CD4-positive, alpha-beta T cell (primary cell): ENCODE measurements at regions not wholly inside any gene's neighbourhood (a gene's known extent, or its start where the extent isn't known, plus 50 kb on each side); places are given as distances from the start of the nearest gene placed in this dataset.

Experiments used
- ATAC-seq: fragments of 200-7000 bp; cut with Tn5 transposase; one replicate; pipeline ENCODE4 v1.10.0; 2022; ENCODE audit warnings: mild to moderate bottlenecking; ENCODE audit not compliant: poor library complexity
- CTCF ChIA-PET: fragments of 350-600 bp; sonication (Branson Sonifier 250); formaldehyde crosslinking; loops from one replicate; lab custom pipeline; 2021; ENCODE audit warnings: antibody characterized with exemption, inconsistent platforms; lab: Charles Lee
- POLR2A ChIA-PET: fragments of 350-600 bp; sonication (Branson Sonifier 250); formaldehyde crosslinking; loops from one replicate; lab custom pipeline; 2021; ENCODE audit warnings: antibody characterized with exemption, inconsistent platforms; lab: Charles Lee
- DNase-seq, 14 experiments: peaks; one replicate each; pipeline ENCODE4 v3.0.0-alpha.2; 2013 to 2020; ENCODE audit warnings: mixed read lengths in 2 of 14
- H3K27ac ChIP-seq, 2 donors: one replicate each; pipeline versions ENCODE4 v1.5.1 to v1.7.0; 2013; ENCODE audit warnings: low read length in 2 of 2, low read depth in 1 of 2, mild to moderate bottlenecking in 1 of 2
- H3K27me3 ChIP-seq, 2 experiments: 1 replicate in 1 of 2; 2 replicates in 1 of 2; pipeline versions ENCODE4 v1.6.1 to v1.7.0; 2013; ENCODE audit warnings: low read length in 2 of 2, control low read depth in 1 of 2, mild to moderate bottlenecking in 1 of 2, moderate library complexity in 1 of 2; ENCODE audit not compliant: insufficient read depth in 2 of 2, control insufficient read depth in 1 of 2
- H3K36me3 ChIP-seq: one replicate; pipeline ENCODE4 v1.6.1; 2013; ENCODE audit warnings: low read length, control low read depth; ENCODE audit not compliant: insufficient read depth
- H3K4me1 ChIP-seq: one replicate; pipeline ENCODE4 v1.6.1; 2013; ENCODE audit warnings: low read length, control low read depth; ENCODE audit not compliant: insufficient read depth
- H3K4me3 ChIP-seq: one replicate; pipeline ENCODE4 v1.5.1; 2013; ENCODE audit warnings: mild to moderate bottlenecking, low read length, moderate library complexity
- H3K9me3 ChIP-seq, 2 experiments: 1 replicate in 1 of 2; 2 replicates in 1 of 2; pipeline versions ENCODE4 v1.6.1 to v1.7.0; 2013; ENCODE audit warnings: low read length in 2 of 2, mild to moderate bottlenecking in 2 of 2, control low read depth in 1 of 2, moderate library complexity in 1 of 2; ENCODE audit not compliant: control insufficient read depth in 1 of 2, insufficient read depth in 1 of 2
- H3K27ac Mint-ChIP-seq: one replicate; pipeline ENCODE4 v1.8.0; 2020; ENCODE audit warnings: mixed read lengths
- H3K27me3 Mint-ChIP-seq: one replicate; pipeline ENCODE4 v1.8.0; 2021; ENCODE audit warnings: mixed read lengths
- H3K36me3 Mint-ChIP-seq: one replicate; pipeline ENCODE4 v1.8.0; 2021; ENCODE audit warnings: low read depth, mixed read lengths
- H3K4me1 Mint-ChIP-seq: one replicate; pipeline ENCODE4 v1.8.0; 2021; ENCODE audit warnings: low read depth, mixed read lengths
- H3K4me3 Mint-ChIP-seq: one replicate; pipeline ENCODE4 v1.8.0; 2020; ENCODE audit warnings: mild to moderate bottlenecking, mixed read lengths
- H3K9me3 Mint-ChIP-seq: one replicate; pipeline ENCODE4 v1.8.0; 2020; ENCODE audit warnings: mixed read lengths
- intact Hi-C, 2 experiments: fragments of 100-400 bp; cut with DNase I in 1 of 2; cut with micrococcal nuclease in 1 of 2; formaldehyde crosslinking; loops; one replicate each; pipeline versions ENCODE4 v1.15.1 to v1.9.0; 2023 to 2025; cut with DNase I, micrococcal nuclease
- TF ChIP-seq, protein P1 (sequence below): fragments of 200-600 bp; IDR thresholded peaks from one replicate; pipeline ENCODE4 v1.8.0; 2022; ENCODE audit warnings: antibody characterized with exemption, mild to moderate bottlenecking

GRCh38 chr3:110734524-110734923, 337.1 kb upstream of the NECTIN3 start:
- ChIA-PET POLR2A (no interaction called here), CTCF (no interaction called here)
- Mint-ChIP-seq H3K4me3 (no peak overlapping the region), H3K4me1 (no peaks in the 10 kb centered on the region), H3K9me3 (no peaks in the 10 kb centered on the region), H3K36me3 (no peaks in the 10 kb centered on the region), H3K27me3 (peaks cover 3% of the 10 kb centered on the region), H3K27ac (no peak overlapping the region)
- intact Hi-C loops: no loop called here
- Histone ChIP-seq H3K27me3 (no peaks in the 10 kb centered on the region), H3K4me3 (no peak overlapping the region), H3K9me3 (no peaks in the 10 kb centered on the region), H3K27ac (no peak overlapping the region), H3K36me3 (no peaks in the 10 kb centered on the region), H3K4me1 (no peaks in the 10 kb centered on the region)
- no peak for DNase-seq
- no peak for ATAC-seq
- TF ChIP-seq, protein P1, sequence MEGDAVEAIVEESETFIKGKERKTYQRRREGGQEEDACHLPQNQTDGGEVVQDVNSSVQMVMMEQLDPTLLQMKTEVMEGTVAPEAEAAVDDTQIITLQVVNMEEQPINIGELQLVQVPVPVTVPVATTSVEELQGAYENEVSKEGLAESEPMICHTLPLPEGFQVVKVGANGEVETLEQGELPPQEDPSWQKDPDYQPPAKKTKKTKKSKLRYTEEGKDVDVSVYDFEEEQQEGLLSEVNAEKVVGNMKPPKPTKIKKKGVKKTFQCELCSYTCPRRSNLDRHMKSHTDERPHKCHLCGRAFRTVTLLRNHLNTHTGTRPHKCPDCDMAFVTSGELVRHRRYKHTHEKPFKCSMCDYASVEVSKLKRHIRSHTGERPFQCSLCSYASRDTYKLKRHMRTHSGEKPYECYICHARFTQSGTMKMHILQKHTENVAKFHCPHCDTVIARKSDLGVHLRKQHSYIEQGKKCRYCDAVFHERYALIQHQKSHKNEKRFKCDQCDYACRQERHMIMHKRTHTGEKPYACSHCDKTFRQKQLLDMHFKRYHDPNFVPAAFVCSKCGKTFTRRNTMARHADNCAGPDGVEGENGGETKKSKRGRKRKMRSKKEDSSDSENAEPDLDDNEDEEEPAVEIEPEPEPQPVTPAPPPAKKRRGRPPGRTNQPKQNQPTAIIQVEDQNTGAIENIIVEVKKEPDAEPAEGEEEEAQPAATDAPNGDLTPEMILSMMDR: no peak

DNA sequence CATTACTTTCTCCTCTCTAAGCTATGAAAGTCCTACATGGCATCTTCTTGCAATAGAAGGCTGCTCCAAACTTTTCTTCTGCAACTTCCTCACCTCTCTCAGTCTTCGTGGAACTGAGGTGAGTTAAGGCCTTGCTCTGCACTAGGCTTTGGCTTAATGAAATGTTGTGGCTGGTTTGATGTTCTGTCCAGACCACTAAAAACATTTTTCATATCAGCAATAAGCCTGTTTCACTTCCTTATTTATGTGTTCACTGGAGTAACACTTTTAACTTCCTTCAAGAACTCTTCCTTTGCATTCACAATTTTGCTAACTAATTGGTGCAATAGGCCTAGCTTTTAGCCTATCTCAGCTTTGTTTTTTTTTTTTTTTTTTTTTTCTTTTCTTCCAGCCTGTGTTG, 335.3 kb upstream of the NECTIN3 start:
- no peaks in the 10 kb centered on the region for H3K9me3 Mint-ChIP-seq
- H3K4me1 ChIP-seq: no peaks in the 10 kb centered on the region
- H3K9me3 ChIP-seq: no peaks in the 10 kb centered on the region
- H3K4me3 ChIP-seq: no peak overlapping the region
- TF ChIP-seq, protein P1: no peak
- no peak overlapping the region for H3K27ac ChIP-seq
- peaks cover 11% of the 10 kb centered on the region for H3K27me3 Mint-ChIP-seq
- H3K4me1 Mint-ChIP-seq: no peaks in the 10 kb centered on the region
- DNase-seq: no peak
- CTCF ChIA-PET: interaction anchor here (0.7 kb wide), 1 partner anchor 183 kb away, joined by 3 read pairs; no protein-coding TSS in a partner anchor
- no peak overlapping the region for H3K27ac Mint-ChIP-seq
- H3K36me3 ChIP-seq: no peaks in the 10 kb centered on the region
- no peak overlapping the region for H3K4me3 Mint-ChIP-seq
- intact Hi-C loops: no loop called here
- H3K27me3 ChIP-seq: no peaks in the 10 kb centered on the region
- POLR2A ChIA-PET: no interaction called here
- H3K36me3 Mint-ChIP-seq: no peaks in the 10 kb centered on the region
- no peak for ATAC-seq

DNA sequence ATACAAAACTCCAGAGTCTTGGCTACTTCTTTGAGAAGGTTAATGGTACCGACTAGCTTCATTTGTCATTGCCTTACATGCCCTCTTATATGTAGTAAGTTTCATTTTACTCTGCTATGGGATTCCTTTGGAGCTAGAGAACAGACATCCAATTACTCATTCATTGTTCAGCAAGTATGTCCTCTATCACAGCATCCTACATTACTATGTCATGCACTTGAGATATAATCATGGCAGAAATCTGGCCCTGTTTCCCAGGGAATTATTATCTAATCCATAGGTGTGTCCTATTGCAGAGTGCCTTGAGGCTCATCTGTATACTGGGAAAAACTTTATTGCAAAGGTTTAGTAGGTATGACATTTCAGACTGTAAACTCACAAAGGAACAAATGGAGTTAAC, 333.1 kb upstream of the NECTIN3 start:
- H3K4me3 Mint-ChIP-seq: no peak overlapping the region
- H3K4me3 ChIP-seq: no peak overlapping the region
- no peaks in the 10 kb centered on the region for H3K4me1 Mint-ChIP-seq
- no peaks in the 10 kb centered on the region for H3K36me3 ChIP-seq
- no peaks in the 10 kb centered on the region for H3K27me3 ChIP-seq
- H3K9me3 ChIP-seq: no peaks in the 10 kb centered on the region
- H3K36me3 Mint-ChIP-seq: no peaks in the 10 kb centered on the region
- TF ChIP-seq, protein P1: no peak
- no peak overlapping the region for H3K27ac Mint-ChIP-seq
- H3K9me3 Mint-ChIP-seq: no peaks in the 10 kb centered on the region
- ChIA-PET POLR2A (interaction anchor here (1.0 kb wide), 1 partner anchor 9 kb away, joined by 3 read pairs; no protein-coding TSS in a partner anchor), CTCF (interaction anchor here (0.6 to 0.7 kb wide), 2 partner anchors 25 to 104 kb away, joined by 3 read pairs; no protein-coding TSS in a partner anchor)
- no peak for DNase-seq
- H3K27me3 Mint-ChIP-seq: peaks cover 11% of the 10 kb centered on the region
- no peaks in the 10 kb centered on the region for H3K4me1 ChIP-seq
- intact Hi-C loops: no loop called here
- ATAC-seq: no peak
- no peak overlapping the region for H3K27ac ChIP-seq
